Activated CD4-positive, alpha-beta T cell treated with anti-CD3 and anti-CD28 coated beads, Interleukin-2, amount 50 U/mL, for 48 hours (primary cell): ENCODE measurements at regions not wholly inside any gene's neighbourhood (a gene's known extent, or its start where the extent isn't known, plus 50 kb on each side); places are given as distances from the start of the nearest gene placed in this dataset.

Experiments used
- DNase-seq, 2 experiments: peaks; one replicate each; pipeline ENCODE4 v3.0.0-alpha.2; 2020

GRCh38 chr16:26295625-26296304 is 604.0 kb downstream of the HS3ST4 start:
- no peak for DNase-seq

- no peak for DNase-seq
Observed at GRCh38 chr16:26301516-26301915, 609.8 kb downstream of the HS3ST4 start.

- DNase-seq = no peak
Observed at GRCh38 chr16:26316683-26317464, 625.1 kb downstream of the HS3ST4 start.

- DNase-seq = no peak
Observed at GRCh38 chr16:26317885-26318284, 626.1 kb downstream of the HS3ST4 start.

GRCh38 chr16:26330654-26331053 is 638.9 kb downstream of the HS3ST4 start:
- DNase-seq = no peak

- DNase-seq = no peak
Observed at GRCh38 chr16:26334218-26335111, 642.7 kb downstream of the HS3ST4 start.

GRCh38 chr16:26335236-26335853 is 643.6 kb downstream of the HS3ST4 start:
- DNase-seq = no peak

- DNase-seq = no peak
Observed at GRCh38 chr16:26342621-26343020, 650.9 kb downstream of the HS3ST4 start.

GRCh38 chr16:26344240-26344776 is 652.5 kb downstream of the HS3ST4 start:
- no peak for DNase-seq

GRCh38 chr16:26344976-26345375 is 653.2 kb downstream of the HS3ST4 start:
- DNase-seq = no peak

- no peak for DNase-seq
Observed at GRCh38 chr16:26345966-26346365, 654.2 kb downstream of the HS3ST4 start.

- DNase-seq = no peak
Observed at GRCh38 chr16:26348095-26348494, 656.3 kb downstream of the HS3ST4 start.

GRCh38 chr16:26360867-26361266 is 669.1 kb downstream of the HS3ST4 start:
- DNase-seq = no peak

- no peak for DNase-seq
Observed at GRCh38 chr16:26363581-26363980, 671.8 kb downstream of the HS3ST4 start.

- DNase-seq = no peak
Observed at GRCh38 chr16:26365161-26365940, 673.6 kb downstream of the HS3ST4 start.

- DNase-seq = no peak
Observed at GRCh38 chr16:26371349-26371869, 679.6 kb downstream of the HS3ST4 start.

GRCh38 chr16:26374279-26374925 is 682.6 kb downstream of the HS3ST4 start:
- no peak for DNase-seq

GRCh38 chr16:26382586-26382985 is 684.1 kb upstream of the C16orf82 start:
- no peak for DNase-seq

- DNase-seq = no peak
Observed at GRCh38 chr16:26386096-26386495, 680.6 kb upstream of the C16orf82 start.

GRCh38 chr16:26391833-26392232 is 674.9 kb upstream of the C16orf82 start:
- no peak for DNase-seq

GRCh38 chr16:26394409-26394808 is 672.3 kb upstream of the C16orf82 start:
- no peak for DNase-seq
